Transverse colon (tissue), 4 donors: ENCODE measurements at regions not wholly inside any gene's neighbourhood (a gene's known extent, or its start where the extent isn't known, plus 50 kb on each side); places are given as distances from the start of the nearest gene placed in this dataset.

Experiments used
- DNase-seq: peaks from one replicate; pipeline ENCODE4 v3.0.0-alpha.2; 2019
- H3K27ac ChIP-seq, 4 donors: fragments of 200-600 bp; sonication (generic); 2 replicates each; pipeline ENCODE4 v1.5.1; 2016 to 2018; ENCODE audit warnings: inconsistent platforms in 4 of 4
- H3K27me3 ChIP-seq: fragments of 200-600 bp; sonication (generic); 2 replicates; pipeline ENCODE4 v1.5.1; 2017; ENCODE audit warnings: inconsistent platforms
- H3K36me3 ChIP-seq, 4 donors: fragments of 200-600 bp; sonication (generic); 2 replicates each; pipeline ENCODE4 v1.5.1; 2017 to 2019; ENCODE audit warnings: inconsistent platforms in 4 of 4
- H3K4me1 ChIP-seq, 4 donors: fragments of 200-600 bp; sonication (generic); 2 replicates each; pipeline ENCODE4 v1.5.1; 2017 to 2020; ENCODE audit warnings: inconsistent platforms in 4 of 4
- H3K4me3 ChIP-seq, 4 donors: fragments of 200-600 bp; sonication (generic); 1 replicate in 1 of 4; 2 replicates in 3 of 4; pipeline versions ENCODE4 v1.5.1 to v1.6.1; 2017 to 2019; ENCODE audit warnings: inconsistent platforms in 4 of 4
- H3K9me3 ChIP-seq, 2 donors: fragments of 200-600 bp; sonication (generic); 2 replicates each; pipeline ENCODE4 v1.5.1; 2017 to 2019; ENCODE audit warnings: inconsistent platforms in 2 of 2
- CTCF ChIP-seq, 5 experiments: fragments of 200-600 bp in 3 of 5; fragments of 450-650 bp in 2 of 5; sonication (generic) in 3 of 5; IDR thresholded peaks; 1 replicate in 2 of 5; 2 replicates in 3 of 5; pipeline ENCODE4 v1.5.1; 2016 to 2017; ENCODE audit warnings: antibody characterized with exemption in 5 of 5, inconsistent platforms in 3 of 5, mild to moderate bottlenecking in 2 of 5, moderate library complexity in 1 of 5
- EP300 ChIP-seq: sonication (generic); formaldehyde crosslinking; IDR thresholded peaks from one replicate; pipeline ENCODE4 v1.6.1; 2017; ENCODE audit warnings: antibody characterized with exemption, low read depth
- POLR2A ChIP-seq: fragments of 450-650 bp; IDR thresholded peaks from one replicate; pipeline ENCODE4 v1.6.1; 2016; ENCODE audit warnings: antibody characterized with exemption, mild to moderate bottlenecking, moderate library complexity
- POLR2AphosphoS5 ChIP-seq, 3 donors: sonication (generic); formaldehyde crosslinking; IDR thresholded peaks; one replicate each; pipeline ENCODE4 v1.6.1; 2016; ENCODE audit warnings: antibody characterized with exemption in 3 of 3
- WGBS, 2 donors: methylation state at CpG; one replicate each; pipeline ENCODE4 v1.1.5; 2018; ENCODE audit warnings: low coverage in 1 of 2; 5-methylcytosine and 5-hydroxymethylcytosine counted together
- in situ Hi-C, 4 donors: fragments of 200-750 bp; cut with MboI; loops; one replicate each; pipeline versions ENCODE4 v1.15.0 to v1.15.1; 2017; ENCODE audit warnings: low sequenced_read_pairs in 3 of 4, low pct_ligation_motif_present in 1 of 4, low pct_unique_long_range_greater_than_20kb in 1 of 4
- intact Hi-C: fragments of 100-400 bp; cut with DNase I; formaldehyde crosslinking; loops from one replicate; pipeline ENCODE4 v1.15.1; 2023; ENCODE audit warnings: low total_unique reads

GRCh38 chr4:120355881-120356280 is 289.2 kb upstream of the MAD2L1 start:
- in situ Hi-C loops = no loop called here
- no peaks in the 10 kb centered on the region for H3K9me3 ChIP-seq
- H3K4me1 ChIP-seq = no peaks in the 10 kb centered on the region
- TF ChIP-seq POLR2A (no peak), POLR2AphosphoS5 (IDR thresholded peaks at IDR 0.05) (no peak), CTCF (IDR thresholded peaks at IDR 0.05) (no peak), EP300 (no peak)
- DNase-seq = no peak
- intact Hi-C loops = no loop called here
- H3K27me3 ChIP-seq = no peaks in the 10 kb centered on the region
- H3K36me3 ChIP-seq = no peaks in the 10 kb centered on the region
- H3K4me3 ChIP-seq = no peak overlapping the region
- H3K27ac ChIP-seq = no peak overlapping the region

GRCh38 chr4:120354381-120354780 is 287.7 kb upstream of the MAD2L1 start:
- TF ChIP-seq POLR2AphosphoS5 (IDR thresholded peaks at IDR 0.05) (no peak), CTCF (IDR thresholded peaks at IDR 0.05) (no peak), EP300 (no peak), POLR2A (no peak)
- Histone ChIP-seq H3K27ac (no peak overlapping the region), H3K4me3 (no peak overlapping the region), H3K9me3 (no peaks in the 10 kb centered on the region), H3K36me3 (no peaks in the 10 kb centered on the region), H3K27me3 (no peaks in the 10 kb centered on the region), H3K4me1 (no peaks in the 10 kb centered on the region)
- DNase-seq = no peak
- intact Hi-C loops (no loop called here), in situ Hi-C loops (no loop called here)
- 55 to 75% methylated on average over 1 of the region's 1 CpG for WGBS, 2 donors

GRCh38 chr4:120353235-120353634 is 286.6 kb upstream of the MAD2L1 start:
- H3K27me3 ChIP-seq = no peaks in the 10 kb centered on the region
- H3K36me3 ChIP-seq = no peaks in the 10 kb centered on the region
- 73 to 79% methylated on average over 6 of the region's 6 CpGs for WGBS, 2 donors
- no peak overlapping the region for H3K4me3 ChIP-seq
- no peak for DNase-seq
- H3K9me3 ChIP-seq = no peaks in the 10 kb centered on the region
- in situ Hi-C loops (no loop called here), intact Hi-C loops (no loop called here)
- TF ChIP-seq CTCF (IDR thresholded peaks at IDR 0.05) (no peak), EP300 (no peak), POLR2AphosphoS5 (IDR thresholded peaks at IDR 0.05) (no peak), POLR2A (no peak)
- H3K4me1 ChIP-seq = no peaks in the 10 kb centered on the region
- no peak overlapping the region for H3K27ac ChIP-seq

- TF ChIP-seq POLR2AphosphoS5 (IDR thresholded peaks at IDR 0.05) = no peak
- TF ChIP-seq EP300 = no peak
- TF ChIP-seq POLR2A = no peak
- no peak for TF ChIP-seq CTCF (IDR thresholded peaks at IDR 0.05)
- in situ Hi-C loops (no loop called here), intact Hi-C loops (no loop called here)
- Histone ChIP-seq H3K4me1 (no peaks in the 10 kb centered on the region), H3K27ac (no peak overlapping the region), H3K9me3 (no peaks in the 10 kb centered on the region), H3K27me3 (no peaks in the 10 kb centered on the region), H3K36me3 (no peaks in the 10 kb centered on the region), H3K4me3 (no peak overlapping the region)
- 67 to 77% methylated on average over 1 of the region's 1 CpG for WGBS, 2 donors
- no peak for DNase-seq
These were observed 286.1 kb upstream of the MAD2L1 start for GRCh38 chr4:120352739-120353138.
